RWPE2 (cell line): ENCODE measurements at regions not wholly inside any gene's neighbourhood (a gene's known extent, or its start where the extent isn't known, plus 50 kb on each side); places are given as distances from the start of the nearest gene placed in this dataset.

ENCODE experiments used
- ATAC-seq: fragments of 200-7000 bp; cut with Tn5 transposase; 3 replicates; pipeline ENCODE4 v1.9.1; 2021; ENCODE audit warnings: low read depth
- DNase-seq: peaks from one replicate; pipeline ENCODE4 v3.0.0-alpha.2; 2020; ENCODE audit warnings: low spot score
- H3K27ac ChIP-seq: fragments of 450-650 bp; 2 replicates; pipeline ENCODE4 v1.5.1; 2017; ENCODE audit warnings: mild to moderate bottlenecking; ENCODE audit not compliant: poor library complexity, severe bottlenecking
- H3K27me3 ChIP-seq: fragments of 250-450 bp; sonication (Bioruptor Pico); 2 replicates; pipeline ENCODE4 v1.5.1; 2021; ENCODE audit warnings: mild to moderate bottlenecking, moderate library complexity; ENCODE audit not compliant: insufficient read depth, poor library complexity, severe bottlenecking
- H3K36me3 ChIP-seq: fragments of 250-450 bp; sonication (Bioruptor Pico); 2 replicates; pipeline ENCODE4 v1.5.1; 2020; ENCODE audit warnings: low read depth, mild to moderate bottlenecking, moderate library complexity
- H3K4me1 ChIP-seq: fragments of 250-450 bp; sonication (Bioruptor Pico); 2 replicates; pipeline ENCODE4 v1.5.1; 2021; ENCODE audit warnings: mild to moderate bottlenecking, moderate library complexity; ENCODE audit not compliant: insufficient read depth, poor library complexity, severe bottlenecking
- H3K4me3 ChIP-seq: fragments of 250-450 bp; sonication (Bioruptor Pico); 2 replicates; pipeline ENCODE4 v1.5.1; 2021; ENCODE audit warnings: mild to moderate bottlenecking, moderate library complexity; ENCODE audit not compliant: severe bottlenecking
- H3K9me3 ChIP-seq: fragments of 250-450 bp; sonication (Bioruptor Pico); 2 replicates; pipeline ENCODE4 v1.5.1; 2021; ENCODE audit warnings: mild to moderate bottlenecking, moderate library complexity; ENCODE audit not compliant: severe bottlenecking
- CTCF ChIP-seq: fragments of 450-650 bp; IDR thresholded peaks from one replicate; pipeline ENCODE4 v1.5.1; 2017; ENCODE audit warnings: mild to moderate bottlenecking, moderate library complexity; ENCODE audit not compliant: poor library complexity, severe bottlenecking

GRCh38 chr11:82261367-82261766, 472.3 kb downstream of the FAM181B start:
- H3K27ac ChIP-seq = no peak overlapping the region
- no peaks in the 10 kb centered on the region for H3K4me1 ChIP-seq
- DNase-seq = no peak
- H3K36me3 ChIP-seq = no peaks in the 10 kb centered on the region
- no peak for ATAC-seq
- H3K4me3 ChIP-seq = no peak overlapping the region
- peaks cover 3% of the 10 kb centered on the region for H3K27me3 ChIP-seq
- no peak for TF ChIP-seq CTCF
- no peaks in the 10 kb centered on the region for H3K9me3 ChIP-seq

- no peaks in the 10 kb centered on the region for H3K9me3 ChIP-seq
- no peak overlapping the region for H3K27ac ChIP-seq
- H3K36me3 ChIP-seq = no peaks in the 10 kb centered on the region
- DNase-seq (no peak), ATAC-seq (no peak)
- H3K4me3 ChIP-seq = no peak overlapping the region
- H3K27me3 ChIP-seq = no peaks in the 10 kb centered on the region
- H3K4me1 ChIP-seq = no peaks in the 10 kb centered on the region
- TF ChIP-seq CTCF = no peak
These were observed 483.6 kb downstream of the FAM181B start for GRCh38 chr11:82250047-82250446.

GRCh38 chr11:82246926-82247325, 486.7 kb downstream of the FAM181B start:
- TF ChIP-seq CTCF = no peak
- no peaks in the 10 kb centered on the region for H3K27me3 ChIP-seq
- H3K36me3 ChIP-seq = no peaks in the 10 kb centered on the region
- DNase-seq (no peak), ATAC-seq (no peak)
- no peaks in the 10 kb centered on the region for H3K9me3 ChIP-seq
- H3K4me3 ChIP-seq = no peak overlapping the region
- no peaks in the 10 kb centered on the region for H3K4me1 ChIP-seq
- no peak overlapping the region for H3K27ac ChIP-seq

GRCh38 chr11:82239498-82239897, 494.2 kb downstream of the FAM181B start:
- DNase-seq (no peak), ATAC-seq (no peak)
- Histone ChIP-seq H3K4me1 (no peaks in the 10 kb centered on the region), H3K27me3 (no peaks in the 10 kb centered on the region), H3K9me3 (no peaks in the 10 kb centered on the region), H3K36me3 (no peaks in the 10 kb centered on the region), H3K4me3 (no peak overlapping the region), H3K27ac (no peak overlapping the region)
- TF ChIP-seq CTCF = no peak

- H3K36me3 ChIP-seq = no peaks in the 10 kb centered on the region
- H3K27me3 ChIP-seq = no peaks in the 10 kb centered on the region
- no peaks in the 10 kb centered on the region for H3K9me3 ChIP-seq
- DNase-seq (no peak), ATAC-seq (no peak)
- H3K4me3 ChIP-seq = no peak overlapping the region
- no peak overlapping the region for H3K27ac ChIP-seq
- H3K4me1 ChIP-seq = no peaks in the 10 kb centered on the region
- TF ChIP-seq CTCF = no peak
These were observed 499.4 kb downstream of the FAM181B start for GRCh38 chr11:82234256-82234655.
